ENCODE measurements at regions not wholly inside any gene's neighbourhood (a gene's known extent, or its start where the extent isn't known, plus 50 kb on each side); places are given as distances from the start of the nearest gene placed in this dataset.

DNA sequence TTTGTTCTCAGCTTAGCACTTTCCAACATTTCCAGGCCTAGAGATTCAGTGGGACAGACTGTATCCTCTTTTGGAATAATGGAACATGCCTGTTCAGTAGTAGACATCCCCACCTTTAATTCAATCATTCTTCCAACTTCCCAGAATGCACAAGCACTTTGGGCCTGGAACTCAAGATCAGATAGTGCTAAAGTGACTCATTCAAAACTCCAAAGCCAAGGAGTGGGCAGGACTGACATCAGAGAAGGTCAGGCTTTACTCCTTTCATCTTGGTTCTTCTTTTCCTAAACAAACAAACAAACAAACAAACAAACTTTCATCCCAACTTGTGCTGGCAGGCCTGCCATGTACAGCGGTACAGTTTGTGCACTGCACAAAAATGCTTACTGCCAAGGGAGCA, 172.0 kb downstream of the AXIN2 start:
- Histone ChIP-seq H3K4me1 (ENCODE audit: control insufficient read depth, extremely low read depth, insufficient read depth, low read length) (no peaks in the 10 kb centered on the region), H3K36me3 (ENCODE audit: control insufficient read depth in 2 of 2, extremely low read depth in 1 of 2, insufficient read depth in 2 of 2, low read length in 2 of 2) (no peaks in the 10 kb centered on the region), H3K27me3 (ENCODE audit: control insufficient read depth, extremely low read depth, insufficient read depth, low read length) (no peaks in the 10 kb centered on the region), H4K20me1 (ENCODE audit: control insufficient read depth, extremely low read depth, insufficient read depth, low read length) (no peaks in the 10 kb centered on the region), H3K4me3 (ENCODE audit: control insufficient read depth in 2 of 3, extremely low read depth in 1 of 3, insufficient read depth in 2 of 3, low read depth in 1 of 3, low read length in 3 of 3) (no peak overlapping the region), H2AFZ (ENCODE audit: control insufficient read depth, low read length) (no peak overlapping the region), H3K9me1 (ENCODE audit: control insufficient read depth, extremely low read depth, insufficient read depth, low read length) (no peaks in the 10 kb centered on the region), H3K4me2 (ENCODE audit: control insufficient read depth, extremely low read depth, insufficient read depth, low read depth, low read length) (no peak overlapping the region), H3K9ac (ENCODE audit: control insufficient read depth, extremely low read depth, insufficient read depth, low read length) (no peak overlapping the region), H3K9me3 (ENCODE audit: control insufficient read depth, low read depth, low read length) (no peaks in the 10 kb centered on the region), H3K79me2 (ENCODE audit: control insufficient read depth, insufficient read depth, low read length) (no peaks in the 10 kb centered on the region), H3K27ac (ENCODE audit: control insufficient read depth, insufficient read depth, low read length) (no peak overlapping the region)
- dilution Hi-C loops (cut with MboI; ENCODE audit: extremely low pct_ligation_motif_present, low sequenced_read_pairs): no loop called here
- TF ChIP-seq CTCF (optimal IDR thresholded peaks at IDR 0.05 in 1 of 3, IDR thresholded peaks at IDR 0.05 in 1 of 3, conservative IDR thresholded peaks at IDR 0.05 in 1 of 3; ENCODE audit: extremely low read depth in 1 of 3, insufficient read depth in 2 of 3, low read length in 3 of 3): no peak
- no peak for TF ChIP-seq EZH2 (IDR thresholded peaks at IDR 0.05; ENCODE audit: low read length)
- FAIRE-seq (no peak), DNase-seq (ENCODE audit: low read depth, low spot score) (no peak)

- H3K27me3 ChIP-seq (ENCODE audit: control insufficient read depth, extremely low read depth, insufficient read depth, low read length): no peaks in the 10 kb centered on the region
- no peak overlapping the region for H3K4me2 ChIP-seq (ENCODE audit: control insufficient read depth, extremely low read depth, insufficient read depth, low read depth, low read length)
- no peaks in the 10 kb centered on the region for H3K79me2 ChIP-seq (ENCODE audit: control insufficient read depth, insufficient read depth, low read length)
- no peaks in the 10 kb centered on the region for H3K9me1 ChIP-seq (ENCODE audit: control insufficient read depth, extremely low read depth, insufficient read depth, low read length)
- no peaks in the 10 kb centered on the region for H3K9me3 ChIP-seq (ENCODE audit: control insufficient read depth, low read depth, low read length)
- FAIRE-seq (no peak), DNase-seq (ENCODE audit: low read depth, low spot score) (no peak)
- H3K9ac ChIP-seq (ENCODE audit: control insufficient read depth, extremely low read depth, insufficient read depth, low read length): no peak overlapping the region
- H2AFZ ChIP-seq (ENCODE audit: control insufficient read depth, low read length): no peak overlapping the region
- dilution Hi-C loops (cut with MboI; ENCODE audit: extremely low pct_ligation_motif_present, low sequenced_read_pairs): no loop called here
- no peaks in the 10 kb centered on the region for H3K4me1 ChIP-seq (ENCODE audit: control insufficient read depth, extremely low read depth, insufficient read depth, low read length)
- H3K4me3 ChIP-seq (ENCODE audit: control insufficient read depth in 2 of 3, extremely low read depth in 1 of 3, insufficient read depth in 2 of 3, low read depth in 1 of 3, low read length in 3 of 3): no peak overlapping the region
- no peaks in the 10 kb centered on the region for H3K36me3 ChIP-seq (ENCODE audit: control insufficient read depth in 2 of 2, extremely low read depth in 1 of 2, insufficient read depth in 2 of 2, low read length in 2 of 2)
- H3K27ac ChIP-seq (ENCODE audit: control insufficient read depth, insufficient read depth, low read length): no peak overlapping the region
- TF ChIP-seq CTCF (optimal IDR thresholded peaks at IDR 0.05 in 1 of 3, IDR thresholded peaks at IDR 0.05 in 1 of 3, conservative IDR thresholded peaks at IDR 0.05 in 1 of 3; ENCODE audit: extremely low read depth in 1 of 3, insufficient read depth in 2 of 3, low read length in 3 of 3) (no peak), EZH2 (IDR thresholded peaks at IDR 0.05; ENCODE audit: low read length) (no peak)
- no peaks in the 10 kb centered on the region for H4K20me1 ChIP-seq (ENCODE audit: control insufficient read depth, extremely low read depth, insufficient read depth, low read length)
These were observed 172.5 kb downstream of the AXIN2 start for GRCh38 chr17:65388911-65389310.
